ENCODE measurements at regions not wholly inside any gene's neighbourhood (a gene's known extent, or its start where the extent isn't known, plus 50 kb on each side); places are given as distances from the start of the nearest gene placed in this dataset.

- intact Hi-C loops (cut with DNase I) = no loop called here
- FAIRE-seq (no peak), DNase-seq (no peak)
- no peak overlapping the region for H3K27ac ChIP-seq (ENCODE audit: low read depth in 2 of 2, low read length in 2 of 2)
- TF ChIP-seq, protein P1, sequence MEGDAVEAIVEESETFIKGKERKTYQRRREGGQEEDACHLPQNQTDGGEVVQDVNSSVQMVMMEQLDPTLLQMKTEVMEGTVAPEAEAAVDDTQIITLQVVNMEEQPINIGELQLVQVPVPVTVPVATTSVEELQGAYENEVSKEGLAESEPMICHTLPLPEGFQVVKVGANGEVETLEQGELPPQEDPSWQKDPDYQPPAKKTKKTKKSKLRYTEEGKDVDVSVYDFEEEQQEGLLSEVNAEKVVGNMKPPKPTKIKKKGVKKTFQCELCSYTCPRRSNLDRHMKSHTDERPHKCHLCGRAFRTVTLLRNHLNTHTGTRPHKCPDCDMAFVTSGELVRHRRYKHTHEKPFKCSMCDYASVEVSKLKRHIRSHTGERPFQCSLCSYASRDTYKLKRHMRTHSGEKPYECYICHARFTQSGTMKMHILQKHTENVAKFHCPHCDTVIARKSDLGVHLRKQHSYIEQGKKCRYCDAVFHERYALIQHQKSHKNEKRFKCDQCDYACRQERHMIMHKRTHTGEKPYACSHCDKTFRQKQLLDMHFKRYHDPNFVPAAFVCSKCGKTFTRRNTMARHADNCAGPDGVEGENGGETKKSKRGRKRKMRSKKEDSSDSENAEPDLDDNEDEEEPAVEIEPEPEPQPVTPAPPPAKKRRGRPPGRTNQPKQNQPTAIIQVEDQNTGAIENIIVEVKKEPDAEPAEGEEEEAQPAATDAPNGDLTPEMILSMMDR (IDR thresholded peaks at IDR 0.05; ENCODE audit: borderline replicate concordance, extremely low read depth, insufficient read depth) = no peak
- no peak overlapping the region for H3K9ac ChIP-seq (ENCODE audit: low read length in 3 of 3)
- no peaks in the 10 kb centered on the region for H3K9me3 ChIP-seq (ENCODE audit: control insufficient read depth in 2 of 3, insufficient read depth in 1 of 3, low read length in 3 of 3)
- no peaks in the 10 kb centered on the region for H3K27me3 ChIP-seq (ENCODE audit: control insufficient read depth, insufficient read depth, low read length)
- H3K4me3 ChIP-seq (ENCODE audit: low read length in 3 of 3) = no peak overlapping the region
- H3K4me1 ChIP-seq (ENCODE audit: control insufficient read depth in 2 of 3, insufficient read depth in 2 of 3, low read depth in 1 of 3, low read length in 3 of 3) = no peaks in the 10 kb centered on the region
- H3K36me3 ChIP-seq (ENCODE audit: control insufficient read depth in 2 of 3, insufficient read depth in 3 of 3, low read length in 3 of 3) = no peaks in the 10 kb centered on the region
Measured at GRCh38 chrX:129006491-129006890, 516.8 kb downstream of the SMARCA1 start.

DNA sequence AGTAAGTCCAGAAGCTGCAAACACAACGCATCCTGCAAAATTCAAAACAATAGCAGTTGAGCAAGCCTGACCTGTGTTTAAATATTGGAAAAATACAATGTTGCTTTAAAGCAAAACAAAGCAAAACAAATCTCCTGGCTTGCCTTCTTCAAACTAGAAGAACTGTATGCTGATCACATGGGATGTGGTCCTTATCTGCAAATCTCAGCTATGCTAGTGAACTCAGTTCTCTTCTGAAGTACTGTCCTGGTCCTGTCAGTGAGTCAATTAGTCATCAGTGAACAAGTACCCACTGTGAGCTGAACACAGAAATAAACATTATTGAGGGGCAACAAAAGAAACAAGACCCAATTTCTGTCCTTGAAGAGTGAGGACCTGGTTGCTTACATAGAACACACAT is 522.5 kb downstream of the SMARCA1 start:
- no peak overlapping the region for H3K4me3 ChIP-seq (ENCODE audit: low read length in 3 of 3)
- H3K36me3 ChIP-seq (ENCODE audit: control insufficient read depth in 2 of 3, insufficient read depth in 3 of 3, low read length in 3 of 3) = no peaks in the 10 kb centered on the region
- no peaks in the 10 kb centered on the region for H3K4me1 ChIP-seq (ENCODE audit: control insufficient read depth in 2 of 3, insufficient read depth in 2 of 3, low read depth in 1 of 3, low read length in 3 of 3)
- intact Hi-C loops (cut with DNase I) = no loop called here
- TF ChIP-seq, protein P1 (IDR thresholded peaks at IDR 0.05; ENCODE audit: borderline replicate concordance, extremely low read depth, insufficient read depth) = no peak
- H3K27me3 ChIP-seq (ENCODE audit: control insufficient read depth, insufficient read depth, low read length) = no peaks in the 10 kb centered on the region
- FAIRE-seq (no peak), DNase-seq (no peak)
- no peak overlapping the region for H3K9ac ChIP-seq (ENCODE audit: low read length in 3 of 3)
- no peak overlapping the region for H3K27ac ChIP-seq (ENCODE audit: low read depth in 2 of 2, low read length in 2 of 2)
- no peaks in the 10 kb centered on the region for H3K9me3 ChIP-seq (ENCODE audit: control insufficient read depth in 2 of 3, insufficient read depth in 1 of 3, low read length in 3 of 3)

- H3K27ac ChIP-seq (ENCODE audit: low read depth in 2 of 2, low read length in 2 of 2) = no peak overlapping the region
- no peaks in the 10 kb centered on the region for H3K27me3 ChIP-seq (ENCODE audit: control insufficient read depth, insufficient read depth, low read length)
- intact Hi-C loops (cut with DNase I) = no loop called here
- H3K4me3 ChIP-seq (ENCODE audit: low read length in 3 of 3) = no peak overlapping the region
- DNase-seq (no peak), FAIRE-seq (no peak)
- H3K36me3 ChIP-seq (ENCODE audit: control insufficient read depth in 2 of 3, insufficient read depth in 3 of 3, low read length in 3 of 3) = no peaks in the 10 kb centered on the region
- no peaks in the 10 kb centered on the region for H3K9me3 ChIP-seq (ENCODE audit: control insufficient read depth in 2 of 3, insufficient read depth in 1 of 3, low read length in 3 of 3)
- TF ChIP-seq, protein P1 (IDR thresholded peaks at IDR 0.05; ENCODE audit: borderline replicate concordance, extremely low read depth, insufficient read depth) = no peak
- no peak overlapping the region for H3K9ac ChIP-seq (ENCODE audit: low read length in 3 of 3)
- H3K4me1 ChIP-seq (ENCODE audit: control insufficient read depth in 2 of 3, insufficient read depth in 2 of 3, low read depth in 1 of 3, low read length in 3 of 3) = no peaks in the 10 kb centered on the region
Measured at GRCh38 chrX:129000018-129000417, 523.3 kb downstream of the SMARCA1 start.

Data from kidney (tissue), 13 donors.